ENCODE measurements at regions not wholly inside any gene's neighbourhood (a gene's known extent, or its start where the extent isn't known, plus 50 kb on each side); places are given as distances from the start of the nearest gene placed in this dataset.

DNA sequence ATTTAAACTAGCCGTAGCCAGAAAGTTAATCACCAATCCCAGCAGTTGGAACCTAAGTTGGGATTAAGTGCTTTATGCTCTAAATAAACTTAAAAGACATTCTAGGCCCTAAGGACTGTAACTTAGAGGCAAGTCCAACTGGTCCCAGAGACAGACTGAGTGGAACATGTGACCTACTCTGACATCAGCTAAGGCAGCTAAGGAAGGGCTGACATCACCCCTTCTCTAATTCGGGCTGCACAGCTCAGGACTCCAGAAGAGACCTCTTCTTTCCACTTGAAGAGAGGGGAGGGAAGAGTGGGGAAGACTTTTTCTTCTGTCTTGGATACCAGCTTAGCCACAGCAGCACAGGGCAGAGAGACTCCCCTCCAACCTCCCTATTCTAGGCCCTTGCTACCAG is 565.2 kb downstream of the CDH8 start:
- TF ChIP-seq POLR2A (IDR thresholded peaks at IDR 0.05) (no peak), POLR2AphosphoS5 (IDR thresholded peaks at IDR 0.05) (no peak), EP300 (IDR thresholded peaks at IDR 0.05) (no peak)
- TF ChIP-seq, protein P1, sequence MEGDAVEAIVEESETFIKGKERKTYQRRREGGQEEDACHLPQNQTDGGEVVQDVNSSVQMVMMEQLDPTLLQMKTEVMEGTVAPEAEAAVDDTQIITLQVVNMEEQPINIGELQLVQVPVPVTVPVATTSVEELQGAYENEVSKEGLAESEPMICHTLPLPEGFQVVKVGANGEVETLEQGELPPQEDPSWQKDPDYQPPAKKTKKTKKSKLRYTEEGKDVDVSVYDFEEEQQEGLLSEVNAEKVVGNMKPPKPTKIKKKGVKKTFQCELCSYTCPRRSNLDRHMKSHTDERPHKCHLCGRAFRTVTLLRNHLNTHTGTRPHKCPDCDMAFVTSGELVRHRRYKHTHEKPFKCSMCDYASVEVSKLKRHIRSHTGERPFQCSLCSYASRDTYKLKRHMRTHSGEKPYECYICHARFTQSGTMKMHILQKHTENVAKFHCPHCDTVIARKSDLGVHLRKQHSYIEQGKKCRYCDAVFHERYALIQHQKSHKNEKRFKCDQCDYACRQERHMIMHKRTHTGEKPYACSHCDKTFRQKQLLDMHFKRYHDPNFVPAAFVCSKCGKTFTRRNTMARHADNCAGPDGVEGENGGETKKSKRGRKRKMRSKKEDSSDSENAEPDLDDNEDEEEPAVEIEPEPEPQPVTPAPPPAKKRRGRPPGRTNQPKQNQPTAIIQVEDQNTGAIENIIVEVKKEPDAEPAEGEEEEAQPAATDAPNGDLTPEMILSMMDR (IDR thresholded peaks at IDR 0.05), result no peak
